HG02870 (cell line): ENCODE measurements at regions not wholly inside any gene's neighbourhood (a gene's known extent, or its start where the extent isn't known, plus 50 kb on each side); places are given as distances from the start of the nearest gene placed in this dataset.
"Not testable (repeated sequence)": the region's sequence is repeated elsewhere in the genome, so short reads cannot be mapped to it uniquely, and the experiment has no call there.

Experiments
- ATAC-seq: cut with Tn5 transposase; IDR thresholded peaks from one replicate; pipeline ENCODE4 v1.9.1; 2021; ENCODE audit warnings: mild to moderate bottlenecking, moderate library complexity; ENCODE audit not compliant: unreplicated experiment

GRCh38 chr6:23821141-23821540, 304.9 kb upstream of the NRSN1 start:
- ATAC-seq, result not testable (repeated sequence)

- ATAC-seq, result no peak
These were observed 302.6 kb upstream of the NRSN1 start for GRCh38 chr6:23823421-23823820.

- no peak for ATAC-seq
These were observed 299.4 kb upstream of the NRSN1 start for GRCh38 chr6:23826572-23826971.

GRCh38 chr6:23828861-23829260, 297.2 kb upstream of the NRSN1 start:
- no peak for ATAC-seq

- no peak for ATAC-seq
These were observed 284.9 kb upstream of the NRSN1 start for GRCh38 chr6:23841116-23841515.

GRCh38 chr6:23842760-23843159, 283.3 kb upstream of the NRSN1 start:
- no peak for ATAC-seq

GRCh38 chr6:23851522-23851921, 274.5 kb upstream of the NRSN1 start:
- ATAC-seq, result no peak

GRCh38 chr6:23853566-23854133, 272.4 kb upstream of the NRSN1 start:
- ATAC-seq, result not testable (repeated sequence)

GRCh38 chr6:23854154-23854553, 271.9 kb upstream of the NRSN1 start:
- not testable (repeated sequence) for ATAC-seq

- ATAC-seq, result no peak
These were observed 270.4 kb upstream of the NRSN1 start for GRCh38 chr6:23855497-23856116.

- no peak for ATAC-seq
These were observed 255.5 kb upstream of the NRSN1 start for GRCh38 chr6:23870496-23870895.

- ATAC-seq, result no peak
These were observed 252.9 kb upstream of the NRSN1 start for GRCh38 chr6:23873161-23873560.

GRCh38 chr6:23875006-23875405, 251.0 kb upstream of the NRSN1 start:
- ATAC-seq, result no peak

- no peak for ATAC-seq
These were observed 246.2 kb upstream of the NRSN1 start for GRCh38 chr6:23879816-23880215.

- ATAC-seq, result no peak
These were observed 235.3 kb upstream of the NRSN1 start for GRCh38 chr6:23890543-23891227.

GRCh38 chr6:23905133-23905815, 220.7 kb upstream of the NRSN1 start:
- ATAC-seq, result no peak

GRCh38 chr6:23910420-23910819, 215.6 kb upstream of the NRSN1 start:
- ATAC-seq, result no peak

GRCh38 chr6:23927935-23928334, 198.1 kb upstream of the NRSN1 start:
- no peak for ATAC-seq

- ATAC-seq, result no peak
These were observed 196.8 kb upstream of the NRSN1 start for GRCh38 chr6:23929201-23929600.

- ATAC-seq, result no peak
These were observed 185.5 kb upstream of the NRSN1 start for GRCh38 chr6:23940466-23940865.

GRCh38 chr6:23951691-23952090, 174.3 kb upstream of the NRSN1 start:
- no peak for ATAC-seq

- ATAC-seq, result no peak
These were observed 173.8 kb upstream of the NRSN1 start for GRCh38 chr6:23952245-23952644.
